HCT116 (cell line): ENCODE measurements at regions not wholly inside any gene's neighbourhood (a gene's known extent, or its start where the extent isn't known, plus 50 kb on each side); places are given as distances from the start of the nearest gene placed in this dataset.

Experiments
- ATAC-seq: fragments of 200-7000 bp; cut with Tn5 transposase; 2 replicates; pipeline ENCODE4 v1.9.1; 2020; ENCODE audit warnings: mild to moderate bottlenecking, moderate library complexity
- BruUV-seq: library from RNA; stranded (reverse); fragments of 400-500 nt; replicated peaks from 2 replicates; lab custom pipeline; 2021; lab: Mats Ljungman, UMichigan
- CTCF ChIA-PET: fragments of 300-600 bp; sonication (Branson Sonifier 250); formaldehyde crosslinking; loops from one replicate; lab custom pipeline; 2021; ENCODE audit warnings: antibody characterized with exemption; lab: Charles Lee
- POLR2A ChIA-PET: fragments of 300-600, 350-600 bp; sonication (Branson Sonifier 250); formaldehyde crosslinking; loops from one replicate; lab custom pipeline; 2021; ENCODE audit warnings: antibody characterized with exemption; lab: Charles Lee
- RAD21 ChIA-PET, 2 experiments: fragments of 300-600 bp; sonication (Branson Sonifier 250); formaldehyde crosslinking; loops; one replicate each; lab custom pipeline; 2023; ENCODE audit warnings: low total read pairs in 2 of 2; ENCODE audit not compliant: uncharacterized antibody in 2 of 2, unreplicated experiment in 2 of 2, low non-redundant PET in 1 of 2; lab: Charles Lee
- DNase-seq: peaks from one replicate; pipeline ENCODE4 v3.0.0-alpha.2; 2010; ENCODE audit warnings: low read depth, low spot score
- H2AFZ ChIP-seq: fragments of 200-600 bp; shearing (Covaris generic), sonication (generic); 2 replicates; pipeline ENCODE4 v1.6.1; 2017; ENCODE audit warnings: low read depth, mixed run types, mixed read lengths, antibody characterized with exemption, low read length; ENCODE audit not compliant: poor library complexity, severe bottlenecking
- H3K27ac ChIP-seq: 2 replicates; pipeline ENCODE4 v1.5.1; 2012; ENCODE audit warnings: low read depth, low read length
- H3K27me3 ChIP-seq: fragments of 200-600 bp; sonication (generic); 2 replicates; pipeline ENCODE4 v1.6.1; 2016; ENCODE audit warnings: mixed run types, low read length, mixed read lengths; ENCODE audit not compliant: insufficient read depth
- H3K36me3 ChIP-seq, 2 experiments: fragments of 200-500 bp in 1 of 2; fragments of 200-600 bp in 1 of 2; sonication (Bioruptor generic) in 1 of 2; sonication (generic) in 1 of 2; 2 replicates each; pipeline versions ENCODE4 v1.5.1 to v1.6.1; 2014 to 2016; ENCODE audit warnings: low read length in 2 of 2, inconsistent platforms in 1 of 2, mixed read lengths in 1 of 2, mixed run types in 1 of 2; ENCODE audit not compliant: insufficient read depth in 2 of 2, control insufficient read depth in 1 of 2
- H3K4me1 ChIP-seq, 2 experiments: fragments of 200-600 bp in 1 of 2; sonication (generic) in 1 of 2; 2 replicates each; pipeline versions ENCODE4 v1.5.1 to v1.6.1; 2012 to 2017; ENCODE audit warnings: low read length in 2 of 2, inconsistent platforms in 1 of 2, mild to moderate bottlenecking in 1 of 2, mixed read lengths in 1 of 2, mixed run types in 1 of 2, moderate library complexity in 1 of 2; ENCODE audit not compliant: insufficient read depth in 2 of 2, control insufficient read depth in 1 of 2
- H3K4me2 ChIP-seq: fragments of 200-600 bp; sonication (generic); 2 replicates; pipeline ENCODE4 v1.6.1; 2017; ENCODE audit warnings: mixed run types, low read length, mixed read lengths
- H3K4me3 ChIP-seq, 2 experiments: fragments of 200-600 bp in 1 of 2; sonication (generic) in 1 of 2; replicated peaks in 1 of 2; 2 replicates each; pipeline ENCODE4 v1.5.1; 2011 to 2016; ENCODE audit warnings: low read length in 2 of 2, control low read depth in 1 of 2, low read depth in 1 of 2, mild to moderate bottlenecking in 1 of 2, mixed read lengths in 1 of 2, mixed run types in 1 of 2
- H3K79me2 ChIP-seq: fragments of 200-600 bp; sonication (generic); 2 replicates; pipeline ENCODE4 v1.6.1; 2017; ENCODE audit warnings: mild to moderate bottlenecking, mixed run types, low read length, moderate library complexity, mixed read lengths; ENCODE audit not compliant: insufficient read depth
- H3K9ac ChIP-seq: fragments of 200-600 bp; sonication (generic); 2 replicates; pipeline ENCODE4 v1.6.1; 2016; ENCODE audit warnings: low read length, mixed read lengths
- H3K9me2 ChIP-seq: fragments of 200-600 bp; sonication (generic), shearing (Covaris generic); 2 replicates; pipeline ENCODE4 v1.6.1; 2017; ENCODE audit warnings: mixed run types, mild to moderate bottlenecking, moderate library complexity; ENCODE audit not compliant: insufficient read depth
- H3K9me3 ChIP-seq, 2 experiments: fragments of 200-500 bp in 1 of 2; fragments of 200-600 bp in 1 of 2; sonication (Bioruptor generic) in 1 of 2; sonication (generic) in 1 of 2; 2 replicates each; pipeline ENCODE4 v1.6.1; 2014 to 2017; ENCODE audit warnings: low read length in 2 of 2, mixed read lengths in 2 of 2, inconsistent platforms in 1 of 2, low read depth in 1 of 2, mild to moderate bottlenecking in 1 of 2, mixed run types in 1 of 2, moderate library complexity in 1 of 2; ENCODE audit not compliant: control insufficient read depth in 1 of 2, insufficient read depth in 1 of 2
- H4K20me1 ChIP-seq: fragments of 200-600 bp; sonication (generic), shearing (Covaris generic); 2 replicates; pipeline ENCODE4 v1.6.1; 2017; ENCODE audit warnings: mixed run types, mild to moderate bottlenecking, moderate library complexity; ENCODE audit not compliant: insufficient read depth
- EZH2phosphoT487 ChIP-seq: fragments of 200-600 bp; IDR thresholded peaks from 2 replicates; pipeline ENCODE4 v1.6.1; 2018; ENCODE audit warnings: antibody characterized with exemption, borderline replicate concordance
- JUND ChIP-seq: IDR thresholded peaks from 2 replicates; pipeline ENCODE4 v1.6.1; 2012
- MAX ChIP-seq: IDR thresholded peaks from 2 replicates; pipeline ENCODE4 v1.6.1; 2012
- REST ChIP-seq: IDR thresholded peaks from 2 replicates; pipeline ENCODE4 v1.6.1; 2012; ENCODE audit warnings: low read depth
- YY1 ChIP-seq: IDR thresholded peaks from 2 replicates; pipeline ENCODE4 v1.6.1; 2011; ENCODE audit warnings: low read length, low read depth, moderate library complexity, mild to moderate bottlenecking; ENCODE audit not compliant: insufficient replicate concordance; ENCODE audit errors: extremely low read depth
- ZBTB33 ChIP-seq: IDR thresholded peaks from 2 replicates; pipeline ENCODE4 v1.6.1; 2011; ENCODE audit warnings: mild to moderate bottlenecking, low read length, moderate library complexity; ENCODE audit not compliant: insufficient replicate concordance; ENCODE audit errors: extremely low read depth
- intact Hi-C: fragments of 100-400 bp; cut with micrococcal nuclease; formaldehyde crosslinking; loops from 2 replicates; pipeline ENCODE4 v1.10.0; 2022

GRCh38 chr18:28904789-28905364, 727.9 kb upstream of the CDH2 start:
- H3K9me2 ChIP-seq = no peaks in the 10 kb centered on the region
- H4K20me1 ChIP-seq = no peaks in the 10 kb centered on the region
- no peak overlapping the region for H3K4me3 ChIP-seq
- CTCF ChIA-PET = no interaction called here
- H3K36me3 ChIP-seq = no peaks in the 10 kb centered on the region
- TF ChIP-seq JUND (no peak), ZBTB33 (no peak), MAX (no peak), YY1 (no peak), REST (no peak), EZH2phosphoT487 (no peak)
- TF ChIP-seq, all 23 proteins: peak for 0
- Histone ChIP-seq H3K27me3 (no peaks in the 10 kb centered on the region), H3K4me2 (no peak overlapping the region), H3K4me1 (no peaks in the 10 kb centered on the region), H3K79me2 (no peaks in the 10 kb centered on the region), H3K9ac (no peak overlapping the region), H3K27ac (no peak overlapping the region), H3K9me3 (no peaks in the 10 kb centered on the region), H2AFZ (no peak overlapping the region)
- no peak for DNase-seq
- intact Hi-C loops = no loop called here
- BruUV-seq = no TSS peak
- no peak for ATAC-seq
- RAD21 ChIA-PET = no interaction called here
- POLR2A ChIA-PET = no interaction called here
